Frontal cortex (tissue), 3 donors: ENCODE measurements at regions not wholly inside any gene's neighbourhood (a gene's known extent, or its start where the extent isn't known, plus 50 kb on each side); places are given as distances from the start of the nearest gene placed in this dataset.
"Not testable (repeated sequence)": the region's sequence is repeated elsewhere in the genome, so short reads cannot be mapped to it uniquely, and the experiment has no call there.

ENCODE experiments used
- DNase-seq, 2 donors: peaks; one replicate each; pipeline ENCODE4 v3.0.0; 2012; ENCODE audit warnings: low spot score in 2 of 2
- FAIRE-seq: peaks from 2 replicates; lab custom pipeline; 2012; peaks lifted over from hg19 to GRCh38; lab: Jason Lieb, UNC
- donor health status: control.
- donor health status: control.
- donor health status: control.

DNA sequence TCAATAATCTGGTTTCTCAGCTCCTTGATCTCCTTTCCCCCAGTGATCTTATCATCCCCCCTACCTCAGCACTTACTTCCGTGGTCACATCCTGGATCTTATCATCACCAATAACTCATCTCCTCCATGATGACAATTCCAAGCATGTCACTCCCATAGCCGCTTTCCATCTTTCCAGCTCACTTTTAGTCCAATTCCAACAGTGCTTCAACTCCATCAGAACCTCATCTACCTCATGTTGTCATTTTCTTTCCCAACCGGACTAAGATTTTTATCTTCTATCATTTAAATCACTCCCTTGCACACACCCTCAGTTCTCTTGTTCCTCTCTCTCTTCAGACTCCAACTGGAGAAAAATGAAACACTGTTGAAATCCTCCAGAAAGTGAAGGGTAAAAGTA is 75.9 kb upstream of the UBE2E2 start:
- FAIRE-seq: no peak
- DNase-seq: no peak

DNA sequence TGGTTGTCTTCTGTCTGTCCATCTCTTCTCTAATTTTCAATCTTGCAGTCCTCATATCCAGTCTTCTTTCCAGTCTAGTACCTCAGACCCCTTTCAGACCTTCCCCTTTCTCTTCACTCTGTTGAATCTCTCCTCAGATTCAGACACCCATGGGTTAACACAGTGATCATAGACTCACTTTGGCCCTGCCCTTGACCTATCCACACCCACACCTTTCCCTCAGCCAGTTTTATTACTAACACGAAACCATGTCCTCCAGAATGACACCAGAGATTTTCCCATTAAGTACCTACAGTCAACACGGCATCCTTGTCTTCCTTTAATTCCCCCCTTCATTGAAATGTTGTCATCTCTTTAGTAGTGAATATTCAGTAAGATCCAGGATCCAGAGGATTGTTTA is 74.5 kb upstream of the UBE2E2 start:
- no peak for FAIRE-seq
- no peak for DNase-seq

DNA sequence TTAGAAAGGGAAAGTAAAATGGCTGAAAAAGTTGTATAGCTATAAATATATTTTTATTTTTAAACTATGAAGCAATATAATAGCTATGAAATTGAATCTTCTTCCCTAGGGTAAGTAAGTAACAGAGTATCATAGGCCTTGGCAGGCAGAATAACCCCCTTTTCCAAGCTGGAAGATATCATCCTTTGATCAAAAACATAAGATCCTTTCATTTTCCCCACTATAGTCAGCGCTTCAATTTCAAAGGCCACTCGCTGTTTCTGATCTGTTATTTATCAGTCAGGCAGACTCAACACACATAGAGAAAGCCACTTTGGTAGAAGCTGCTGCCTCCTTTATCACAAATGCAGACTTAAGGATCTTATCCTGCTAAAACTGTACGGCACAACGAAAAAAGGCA is 74.0 kb upstream of the UBE2E2 start:
- DNase-seq (no peak), FAIRE-seq (no peak)

DNA sequence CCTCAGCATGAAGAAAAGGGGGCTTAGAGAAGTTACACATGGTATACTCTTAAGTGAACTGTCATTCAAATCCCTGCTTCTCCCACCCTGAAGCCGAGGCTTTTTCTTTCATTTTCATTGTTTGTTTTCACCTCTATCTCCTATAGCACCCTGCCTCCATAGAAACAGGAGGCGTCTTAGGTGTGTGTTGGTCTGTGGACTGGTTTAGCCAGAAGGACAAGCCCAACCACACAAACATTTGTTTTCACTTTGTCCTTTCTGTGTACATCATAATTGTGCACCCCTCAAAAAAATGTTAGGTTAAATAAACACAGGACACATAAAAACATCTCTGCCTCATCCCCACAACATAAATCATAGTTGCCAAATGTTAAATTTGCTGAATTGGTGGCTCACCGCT is 73.3 kb upstream of the UBE2E2 start:
- DNase-seq: no peak
- FAIRE-seq: no peak

DNA sequence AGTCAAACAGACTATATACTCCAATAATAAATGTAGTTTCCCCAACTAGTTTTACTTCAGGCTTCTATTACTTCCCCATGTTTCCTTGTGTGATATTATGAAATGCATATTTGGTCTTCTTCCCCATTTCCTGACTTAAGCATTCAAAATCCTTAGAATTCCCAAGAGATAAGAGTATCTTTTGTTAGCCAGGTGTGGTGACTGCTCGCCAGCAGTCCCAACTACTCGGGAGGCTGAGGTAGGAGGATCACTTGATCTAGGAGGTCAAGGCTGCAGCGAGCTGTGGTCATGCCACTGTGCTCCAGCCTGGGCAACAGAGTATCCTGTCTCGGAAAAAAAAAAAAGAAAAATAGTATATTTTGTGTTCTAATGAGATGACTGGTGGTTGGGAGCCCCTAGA is 72.7 kb upstream of the UBE2E2 start:
- FAIRE-seq: no peak

DNA sequence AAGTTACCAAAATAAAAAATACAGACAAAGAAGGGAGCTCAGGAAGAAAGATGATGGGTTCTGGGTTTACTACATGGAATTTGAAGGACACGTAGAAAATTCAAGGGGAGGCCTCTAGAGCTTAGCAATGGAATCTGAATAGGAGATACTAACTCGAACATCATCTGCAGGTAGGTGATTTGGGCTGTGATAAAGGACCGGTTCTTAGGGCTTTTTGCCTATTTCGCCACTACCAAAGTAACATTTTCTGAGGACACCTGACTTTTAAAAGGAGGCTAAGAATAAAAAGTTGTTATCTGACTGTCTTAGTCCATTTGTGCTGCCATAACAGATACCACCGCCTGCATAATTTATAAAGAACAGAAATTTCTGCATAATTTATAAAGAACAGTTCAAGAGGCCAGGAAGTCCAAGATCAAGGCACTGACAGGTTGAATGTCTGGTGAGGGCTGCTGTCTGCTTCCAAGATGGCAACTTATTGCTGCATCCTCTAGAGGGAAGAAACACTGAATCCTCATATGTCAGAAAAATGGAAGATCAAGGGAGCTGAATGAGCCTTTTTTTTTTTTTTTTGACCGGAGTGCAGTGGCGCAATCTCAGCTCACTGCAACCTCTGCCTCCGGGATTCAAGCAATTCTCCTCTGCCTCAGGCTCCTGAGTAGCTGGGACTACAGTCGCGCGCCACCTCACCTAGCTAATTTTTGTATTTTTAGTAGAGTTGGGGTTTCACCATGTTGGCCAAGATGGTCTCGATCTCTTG is 67.9 kb upstream of the UBE2E2 start:
- FAIRE-seq (no peak), DNase-seq (no peak)

More for the DNA sequence above, 72.7 kb upstream of the UBE2E2 start:
- no peak for DNase-seq

DNA sequence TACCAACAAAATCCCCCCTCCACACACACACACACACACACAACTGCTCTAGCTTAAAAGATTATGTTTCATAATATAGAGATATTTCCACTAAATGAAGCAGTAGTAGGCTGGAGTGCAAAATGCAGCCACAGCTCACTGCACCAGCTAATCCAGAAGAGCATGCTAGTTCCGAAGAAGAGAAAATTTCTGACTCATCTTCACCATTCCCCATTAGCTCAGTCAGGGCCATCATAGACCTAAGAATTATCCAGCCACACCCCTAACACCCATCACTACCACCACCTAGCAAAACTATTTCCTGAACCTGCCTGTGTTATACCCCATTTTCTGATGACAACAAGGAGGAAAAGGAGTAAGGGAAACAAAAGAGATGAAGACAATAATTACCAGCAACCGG is 67.1 kb upstream of the UBE2E2 start:
- DNase-seq (no peak), FAIRE-seq (no peak)

DNA sequence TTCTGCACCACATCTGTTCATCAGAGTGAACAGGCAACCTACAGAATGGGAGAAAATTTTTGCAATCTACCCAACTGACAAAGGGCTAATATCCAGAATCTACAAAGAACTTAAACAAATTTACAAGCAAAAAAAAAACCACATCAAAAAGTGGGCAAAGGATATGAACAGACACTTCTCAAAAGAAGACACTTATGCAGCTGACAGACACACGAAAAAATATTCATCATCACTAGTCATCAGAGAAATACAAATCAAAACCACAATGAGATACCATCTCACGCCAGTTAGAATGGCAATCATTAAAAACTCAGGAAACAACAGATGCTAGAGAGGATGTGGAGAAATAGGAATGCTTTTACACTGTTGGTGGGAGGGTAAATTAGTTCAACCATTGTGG is 59.1 kb upstream of the UBE2E2 start:
- not testable (repeated sequence) for DNase-seq, FAIRE-seq

DNA sequence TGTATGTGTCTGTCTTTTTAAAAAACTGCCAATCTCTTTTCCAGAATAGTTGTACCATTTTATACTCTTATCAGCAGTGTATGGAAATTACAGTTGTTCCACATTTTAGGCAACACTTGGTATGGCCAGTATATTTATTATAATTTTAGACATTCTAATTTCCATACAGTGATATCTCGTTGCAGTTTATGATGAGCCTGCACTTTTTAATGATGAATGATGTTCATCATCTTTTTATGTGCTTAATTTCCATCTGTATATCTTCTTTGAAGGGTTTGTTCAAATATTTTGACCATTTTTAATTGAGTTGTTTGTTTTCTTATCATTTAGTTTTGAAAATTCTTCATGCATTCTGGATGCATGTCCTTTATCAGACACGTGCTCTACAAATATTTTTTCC is 57.0 kb upstream of the UBE2E2 start:
- FAIRE-seq: no peak
- no peak for DNase-seq

DNA sequence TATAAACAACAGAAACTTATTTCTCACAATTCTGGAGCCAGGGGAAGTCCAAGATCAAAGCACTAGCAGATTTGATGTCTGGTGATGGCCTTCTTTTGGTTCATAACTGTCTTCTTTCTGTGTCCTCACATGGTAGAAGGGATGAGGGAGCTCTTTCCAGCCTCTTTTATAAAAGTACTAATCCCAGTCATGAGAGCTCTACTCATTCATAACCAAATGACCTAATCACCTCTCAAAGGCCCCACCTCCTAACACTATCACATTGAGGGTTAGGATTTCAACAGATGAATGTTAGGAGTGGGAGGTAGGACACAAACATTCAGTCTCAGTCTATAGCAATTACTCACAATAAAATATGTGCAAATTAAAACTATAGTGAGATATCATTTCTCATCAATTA is 50.1 kb upstream of the UBE2E2 start:
- no peak for DNase-seq

More for the DNA sequence above, 50.1 kb upstream of the UBE2E2 start:
- FAIRE-seq: no peak
